Stimulated activated CD8-positive, alpha-beta memory T cell treated with anti-CD3 and anti-CD28 coated beads, Interleukin-4, amount 100 ng/mL, for 48 hours (primary cell): ENCODE measurements at regions not wholly inside any gene's neighbourhood (a gene's known extent, or its start where the extent isn't known, plus 50 kb on each side); places are given as distances from the start of the nearest gene placed in this dataset.
"Not testable (repeated sequence)": the region's sequence is repeated elsewhere in the genome, so short reads cannot be mapped to it uniquely, and the experiment has no call there.

Experiments
- DNase-seq: peaks from one replicate; pipeline ENCODE4 v3.0.0-alpha.2; 2020

GRCh38 chr6:71727632-71728294 is 158.6 kb upstream of the RIMS1 start:
- no peak for DNase-seq

- no peak for DNase-seq
These were observed 156.1 kb upstream of the RIMS1 start for GRCh38 chr6:71730284-71730683.

- no peak for DNase-seq
These were observed 152.1 kb upstream of the RIMS1 start for GRCh38 chr6:71733970-71734899.

GRCh38 chr6:71737953-71738352 is 148.4 kb upstream of the RIMS1 start:
- no peak for DNase-seq

- no peak for DNase-seq
These were observed 140.8 kb upstream of the RIMS1 start for GRCh38 chr6:71745525-71745924.

GRCh38 chr6:71766146-71766760 is 120.1 kb upstream of the RIMS1 start:
- no peak for DNase-seq

GRCh38 chr6:71766796-71767195 is 119.6 kb upstream of the RIMS1 start:
- DNase-seq: no peak

GRCh38 chr6:71768356-71768755 is 118.0 kb upstream of the RIMS1 start:
- DNase-seq: no peak

- no peak for DNase-seq
These were observed 77.5 kb upstream of the RIMS1 start for GRCh38 chr6:71808865-71809264.

- no peak for DNase-seq
These were observed 75.5 kb upstream of the RIMS1 start for GRCh38 chr6:71810880-71811279.

GRCh38 chr6:71822625-71823024 is 63.7 kb upstream of the RIMS1 start:
- DNase-seq: no peak

- DNase-seq: not testable (repeated sequence)
These were observed 54.1 kb upstream of the RIMS1 start for GRCh38 chr6:71832110-71832764.
